PFSK-1 (cell line): ENCODE measurements at regions not wholly inside any gene's neighbourhood (a gene's known extent, or its start where the extent isn't known, plus 50 kb on each side); places are given as distances from the start of the nearest gene placed in this dataset.

Experiments used
- FOXP2 ChIP-seq: optimal IDR thresholded peaks from 2 replicates; pipeline ENCODE3; 2011; ENCODE audit warnings: borderline replicate concordance, control low read depth, inconsistent platforms; ENCODE audit not compliant: insufficient read depth; ENCODE audit errors: extremely low read length, extremely low read depth
- POLR2AphosphoS5 ChIP-seq: IDR thresholded peaks from 2 replicates; pipeline ENCODE4 v1.6.1; 2012; ENCODE audit warnings: low read depth, mild to moderate bottlenecking, control low read depth, low read length, moderate library complexity
- SIN3A ChIP-seq: IDR thresholded peaks from 2 replicates; pipeline ENCODE4 v1.6.1; 2012; ENCODE audit warnings: mild to moderate bottlenecking, low read length, moderate library complexity, borderline replicate concordance; ENCODE audit not compliant: insufficient read depth
- TAF1 ChIP-seq: IDR thresholded peaks from 2 replicates; pipeline ENCODE4 v1.6.1; 2012; ENCODE audit warnings: low read length, control low read depth, borderline replicate concordance; ENCODE audit not compliant: insufficient read depth
- TF ChIP-seq, protein P1 (sequence below), 2 experiments: IDR thresholded peaks; 2 replicates each; pipeline versions ENCODE4 v1.6.1 to v1.8.0; 2011 to 2012; ENCODE audit warnings: low read depth in 2 of 2, low read length in 2 of 2, control low read depth in 1 of 2, inconsistent platforms in 1 of 2, mild to moderate bottlenecking in 1 of 2, moderate library complexity in 1 of 2; ENCODE audit not compliant: insufficient read depth in 1 of 2

DNA sequence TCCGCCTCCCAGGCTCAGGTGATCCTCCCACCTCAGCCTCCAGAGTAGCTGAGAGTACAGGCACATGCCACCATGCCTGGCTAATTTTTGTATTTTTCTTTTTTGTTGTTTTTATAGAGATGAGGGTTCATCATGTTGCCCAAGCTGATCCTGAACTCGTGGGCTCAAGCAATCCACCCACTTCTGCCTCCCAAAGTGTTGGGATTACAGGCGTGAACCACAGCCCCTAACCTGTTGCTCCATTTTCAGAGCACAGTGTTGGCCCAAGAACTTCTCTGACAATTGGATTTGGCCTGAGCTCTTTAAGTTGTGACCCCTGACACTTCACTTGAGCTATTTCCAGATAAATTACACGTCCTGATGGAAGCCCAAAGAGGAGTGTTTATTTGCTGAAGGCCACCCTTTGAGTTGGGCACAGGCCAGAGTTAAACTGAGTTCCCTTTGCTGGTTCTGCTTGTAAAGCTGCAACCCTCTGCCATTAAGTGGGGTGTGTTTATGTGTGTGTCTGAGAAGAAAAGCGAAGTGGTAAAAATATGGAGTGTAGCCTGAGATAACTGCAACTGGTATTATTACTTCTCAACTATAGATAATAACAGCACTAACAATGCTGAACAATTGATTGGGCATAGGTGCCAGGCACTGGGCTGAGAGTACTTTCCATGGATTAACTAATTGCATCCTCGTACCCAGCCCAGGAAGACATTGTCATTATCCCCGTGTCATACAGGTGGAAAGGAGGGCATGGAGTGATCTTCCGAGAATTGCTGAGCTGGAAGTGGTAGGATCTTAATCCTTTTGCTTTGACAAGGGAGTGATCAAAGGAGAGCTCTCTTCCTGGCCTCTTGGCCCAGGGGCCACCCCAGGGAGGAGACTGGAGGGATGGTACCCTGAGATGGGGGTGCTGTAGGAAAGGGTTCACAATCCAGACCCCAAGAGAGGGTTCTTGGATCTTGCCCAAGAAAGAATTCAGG is 91.5 kb upstream of the PROK2 start:
- TF ChIP-seq, protein P1, sequence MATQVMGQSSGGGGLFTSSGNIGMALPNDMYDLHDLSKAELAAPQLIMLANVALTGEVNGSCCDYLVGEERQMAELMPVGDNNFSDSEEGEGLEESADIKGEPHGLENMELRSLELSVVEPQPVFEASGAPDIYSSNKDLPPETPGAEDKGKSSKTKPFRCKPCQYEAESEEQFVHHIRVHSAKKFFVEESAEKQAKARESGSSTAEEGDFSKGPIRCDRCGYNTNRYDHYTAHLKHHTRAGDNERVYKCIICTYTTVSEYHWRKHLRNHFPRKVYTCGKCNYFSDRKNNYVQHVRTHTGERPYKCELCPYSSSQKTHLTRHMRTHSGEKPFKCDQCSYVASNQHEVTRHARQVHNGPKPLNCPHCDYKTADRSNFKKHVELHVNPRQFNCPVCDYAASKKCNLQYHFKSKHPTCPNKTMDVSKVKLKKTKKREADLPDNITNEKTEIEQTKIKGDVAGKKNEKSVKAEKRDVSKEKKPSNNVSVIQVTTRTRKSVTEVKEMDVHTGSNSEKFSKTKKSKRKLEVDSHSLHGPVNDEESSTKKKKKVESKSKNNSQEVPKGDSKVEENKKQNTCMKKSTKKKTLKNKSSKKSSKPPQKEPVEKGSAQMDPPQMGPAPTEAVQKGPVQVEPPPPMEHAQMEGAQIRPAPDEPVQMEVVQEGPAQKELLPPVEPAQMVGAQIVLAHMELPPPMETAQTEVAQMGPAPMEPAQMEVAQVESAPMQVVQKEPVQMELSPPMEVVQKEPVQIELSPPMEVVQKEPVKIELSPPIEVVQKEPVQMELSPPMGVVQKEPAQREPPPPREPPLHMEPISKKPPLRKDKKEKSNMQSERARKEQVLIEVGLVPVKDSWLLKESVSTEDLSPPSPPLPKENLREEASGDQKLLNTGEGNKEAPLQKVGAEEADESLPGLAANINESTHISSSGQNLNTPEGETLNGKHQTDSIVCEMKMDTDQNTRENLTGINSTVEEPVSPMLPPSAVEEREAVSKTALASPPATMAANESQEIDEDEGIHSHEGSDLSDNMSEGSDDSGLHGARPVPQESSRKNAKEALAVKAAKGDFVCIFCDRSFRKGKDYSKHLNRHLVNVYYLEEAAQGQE (IDR thresholded peaks at IDR 0.05; ENCODE audit: insufficient read depth in 1 of 2, low read depth in 2 of 2, low read length in 2 of 2), result no peak
- TF ChIP-seq TAF1 (no peak), POLR2AphosphoS5 (no peak), SIN3A (no peak), FOXP2 (no peak)

DNA sequence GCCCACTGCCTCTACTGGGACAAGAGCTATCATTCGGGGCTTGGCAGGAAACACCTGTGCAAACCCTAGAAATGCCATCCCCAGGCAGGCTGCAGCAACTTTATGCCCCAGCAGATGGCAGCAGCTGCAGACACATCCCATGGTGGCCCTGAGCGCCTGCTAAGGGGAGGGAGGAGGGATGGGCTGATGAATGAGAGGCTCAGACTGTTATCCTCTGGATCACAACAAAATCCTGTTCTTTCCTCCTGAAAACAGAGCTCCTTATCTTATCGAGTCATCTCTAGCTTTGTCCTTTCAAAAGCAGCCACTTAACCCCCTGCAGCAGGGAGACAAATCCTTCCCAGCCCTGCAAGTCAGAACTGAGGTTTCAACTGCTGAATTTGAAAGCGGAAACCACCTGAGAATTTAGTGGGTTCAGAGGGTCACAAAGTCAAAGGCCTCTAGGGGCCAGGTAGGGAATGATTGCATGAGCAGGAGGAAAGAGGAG is 90.6 kb upstream of the PROK2 start:
- TF ChIP-seq FOXP2 (no peak), TAF1 (no peak), POLR2AphosphoS5 (no peak), SIN3A (no peak)
- TF ChIP-seq, protein P1 (IDR thresholded peaks at IDR 0.05; ENCODE audit: insufficient read depth in 1 of 2, low read depth in 2 of 2, low read length in 2 of 2), result no peak

DNA sequence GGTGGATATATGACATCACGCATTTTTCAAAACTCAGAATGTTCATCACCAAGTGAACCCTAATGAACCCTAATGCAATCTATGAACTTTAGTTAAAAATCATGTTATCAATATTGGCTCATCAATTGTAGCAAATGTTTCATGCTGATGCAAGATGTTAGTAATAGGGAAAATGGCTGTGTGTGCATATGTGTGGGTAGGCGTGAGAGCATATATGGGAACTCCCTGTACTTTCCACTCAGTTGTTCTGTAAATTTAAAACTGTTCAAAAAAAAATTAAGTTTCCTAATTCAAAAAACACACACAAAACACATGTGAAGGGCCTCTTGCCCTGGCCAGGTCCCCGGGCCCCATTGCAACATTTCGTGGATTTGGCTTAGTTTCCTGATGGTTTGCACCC is 89.7 kb upstream of the PROK2 start:
- TF ChIP-seq SIN3A (no peak), TAF1 (no peak), POLR2AphosphoS5 (no peak), FOXP2 (no peak)
- TF ChIP-seq, protein P1 (IDR thresholded peaks at IDR 0.05; ENCODE audit: insufficient read depth in 1 of 2, low read depth in 2 of 2, low read length in 2 of 2), result no peak

DNA sequence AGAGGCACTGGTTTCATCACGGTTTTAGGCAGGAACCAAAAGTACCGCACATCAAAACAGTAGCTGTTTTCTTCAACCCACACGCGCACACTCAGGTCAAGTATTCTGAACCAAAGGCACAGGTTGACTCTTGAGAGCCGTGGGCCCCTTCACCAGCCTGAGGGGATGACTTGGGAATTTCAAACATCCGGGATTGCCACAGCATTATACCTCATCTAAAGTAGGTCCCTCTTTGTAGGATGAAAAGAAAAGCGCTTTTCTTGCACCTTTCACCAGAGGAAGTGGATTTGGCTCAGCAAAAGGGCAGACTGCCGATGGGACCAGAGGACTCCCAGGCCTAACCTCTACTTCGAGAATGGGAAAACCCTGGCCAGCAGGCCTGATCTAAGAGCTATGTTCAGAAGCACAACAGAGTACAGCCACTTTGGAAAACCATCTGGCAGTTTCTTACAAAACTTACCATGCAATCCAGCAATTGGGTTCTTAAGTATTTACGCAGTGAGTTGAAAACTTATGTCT is 88.2 kb upstream of the PROK2 start:
- no peak for TF ChIP-seq POLR2AphosphoS5
- TF ChIP-seq, protein P1 (IDR thresholded peaks at IDR 0.05; ENCODE audit: insufficient read depth in 1 of 2, low read depth in 2 of 2, low read length in 2 of 2), result no peak
- TF ChIP-seq FOXP2, result no peak
- TF ChIP-seq TAF1, result no peak
- TF ChIP-seq SIN3A, result no peak
